ENCODE measurements at regions not wholly inside any gene's neighbourhood (a gene's known extent, or its start where the extent isn't known, plus 50 kb on each side); places are given as distances from the start of the nearest gene placed in this dataset.

- H2AFZ ChIP-seq (ENCODE audit: control insufficient read depth, low read depth, low read length) = no peak overlapping the region
- no peaks in the 10 kb centered on the region for H3K9me3 ChIP-seq (replicated peaks; ENCODE audit: control insufficient read depth, insufficient read depth, low read length)
- H3K27ac ChIP-seq (ENCODE audit: control insufficient read depth, insufficient read depth) = no peak overlapping the region
- H3K4me2 ChIP-seq (ENCODE audit: control insufficient read depth, insufficient read depth) = no peak overlapping the region
- no peak for FAIRE-seq
- 68% methylated on average over 3 of the region's 3 CpGs for WGBS (ENCODE audit: insufficient coverage, insufficient replicate concordance, low lambda C conversion rate, missing lambda C conversion rate)
- DNase-seq (ENCODE audit: low read depth, low spot score) = no peak
- BruUV-seq (replicated peaks) = no TSS peak
- in situ Hi-C loops (cut with MboI) = no loop called here
- ChIA-PET RAD21 (ENCODE audit: unreplicated experiment) (no interaction called here), SMC1A (ENCODE audit: uncharacterized antibody, unreplicated experiment) (no interaction called here), POLR2A (no interaction called here), CTCF (no interaction called here)
- intact Hi-C loops (cut with micrococcal nuclease; ENCODE audit: unreplicated experiment) = no loop called here
- no peak overlapping the region for H3K9ac ChIP-seq (ENCODE audit: control insufficient read depth, insufficient read depth, low read length)
- H4K20me1 ChIP-seq (ENCODE audit: control insufficient read depth, insufficient read depth) = no peaks in the 10 kb centered on the region
- no peaks in the 10 kb centered on the region for H3K4me1 ChIP-seq (ENCODE audit: control insufficient read depth, insufficient read depth, low read length)
- H3K36me3 ChIP-seq (ENCODE audit: control insufficient read depth in 2 of 2, insufficient read depth in 2 of 2, low read length in 1 of 2) = no peaks in the 10 kb centered on the region
- TF ChIP-seq SIN3A (IDR thresholded peaks at IDR 0.05; ENCODE audit: low read depth, low read length) (no peak), STAT3 (IDR thresholded peaks at IDR 0.05; ENCODE audit: low read depth, low read length) (no peak), BHLHE40 (IDR thresholded peaks at IDR 0.05; ENCODE audit: borderline replicate concordance in 1 of 2, low read depth in 2 of 2, low read length in 1 of 2) (no peak), MYB (IDR thresholded peaks at IDR 0.05; ENCODE audit: borderline replicate concordance, low read depth, low read length) (no peak), ZNF622 (IDR thresholded peaks at IDR 0.05) (no peak), E2F8 (IDR thresholded peaks at IDR 0.05; ENCODE audit: low read depth, partially characterized antibody) (no peak), PRDM15 (CRISPR knock-in tag; IDR thresholded peaks at IDR 0.05) (no peak), ATF2 (IDR thresholded peaks at IDR 0.05; ENCODE audit: low read length) (no peak), WRNIP1 (IDR thresholded peaks at IDR 0.05; ENCODE audit: borderline replicate concordance, low read depth, low read length) (no peak), RAD51 (IDR thresholded peaks at IDR 0.05) (no peak), MEF2A (IDR thresholded peaks at IDR 0.05; ENCODE audit: insufficient read depth, low read depth, low read length) (no peak), E2F4 (IDR thresholded peaks at IDR 0.05; ENCODE audit: low read depth, low read length) (no peak), MAX (IDR thresholded peaks at IDR 0.05; ENCODE audit: low read depth, low read length) (no peak)
- H3K27me3 ChIP-seq (replicated peaks in 1 of 2; ENCODE audit: control insufficient read depth in 2 of 2, insufficient read depth in 2 of 2, low read length in 1 of 2) = no peaks in the 10 kb centered on the region
- no peak overlapping the region for H3K4me3 ChIP-seq
- H3K79me2 ChIP-seq (ENCODE audit: control insufficient read depth, insufficient read depth, low read length) = no peaks in the 10 kb centered on the region
- ATAC-seq = no peak
Observed at GRCh38 chr5:144092508-144092907, 78.0 kb downstream of the YIPF5 start.

Data from GM12878 (cell line).